ENCODE measurements at regions not wholly inside any gene's neighbourhood (a gene's known extent, or its start where the extent isn't known, plus 50 kb on each side); places are given as distances from the start of the nearest gene placed in this dataset.
A peak's percentile ranks its signal among the peaks of the same experiment; 100 is the strongest.

DNA sequence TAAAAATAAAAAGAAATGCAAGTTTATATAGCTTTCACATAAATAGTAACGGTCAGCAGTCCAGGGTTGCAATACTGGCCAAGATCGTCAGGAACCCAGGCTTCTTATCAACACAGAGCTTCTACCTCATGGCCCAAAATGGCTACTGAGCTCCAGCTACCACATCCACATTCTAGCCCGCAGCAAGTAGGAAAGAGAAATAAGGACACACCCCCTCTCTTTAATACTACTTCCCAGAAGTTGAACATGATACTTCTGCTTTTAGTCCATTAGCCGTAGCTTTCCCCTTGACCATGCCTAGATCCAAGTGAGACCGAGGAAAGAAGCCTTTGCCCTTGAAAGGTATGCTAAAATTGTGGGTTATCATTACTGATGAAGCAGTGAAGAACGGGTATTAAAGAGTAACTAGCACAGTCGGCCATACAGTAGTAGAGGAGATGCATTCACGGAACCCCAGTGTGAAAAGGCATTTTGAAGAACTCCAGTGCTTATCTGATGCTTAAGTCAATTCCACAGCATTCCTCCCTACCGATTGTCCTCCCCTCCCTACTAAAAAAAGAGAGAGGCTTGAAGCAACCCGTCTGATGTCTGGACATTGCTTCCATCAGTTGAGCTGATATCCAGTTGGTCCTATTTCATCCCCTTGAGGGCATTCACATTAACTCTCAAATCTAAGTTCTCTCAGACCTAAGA lies 226.9 kb upstream of the RREB1 start (continued):
- TF ChIP-seq, protein P1, sequence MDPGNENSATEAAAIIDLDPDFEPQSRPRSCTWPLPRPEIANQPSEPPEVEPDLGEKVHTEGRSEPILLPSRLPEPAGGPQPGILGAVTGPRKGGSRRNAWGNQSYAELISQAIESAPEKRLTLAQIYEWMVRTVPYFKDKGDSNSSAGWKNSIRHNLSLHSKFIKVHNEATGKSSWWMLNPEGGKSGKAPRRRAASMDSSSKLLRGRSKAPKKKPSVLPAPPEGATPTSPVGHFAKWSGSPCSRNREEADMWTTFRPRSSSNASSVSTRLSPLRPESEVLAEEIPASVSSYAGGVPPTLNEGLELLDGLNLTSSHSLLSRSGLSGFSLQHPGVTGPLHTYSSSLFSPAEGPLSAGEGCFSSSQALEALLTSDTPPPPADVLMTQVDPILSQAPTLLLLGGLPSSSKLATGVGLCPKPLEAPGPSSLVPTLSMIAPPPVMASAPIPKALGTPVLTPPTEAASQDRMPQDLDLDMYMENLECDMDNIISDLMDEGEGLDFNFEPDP (CRISPR knock-in tag; IDR thresholded peaks at IDR 0.05) = no peak
- TF ChIP-seq, protein P2, sequence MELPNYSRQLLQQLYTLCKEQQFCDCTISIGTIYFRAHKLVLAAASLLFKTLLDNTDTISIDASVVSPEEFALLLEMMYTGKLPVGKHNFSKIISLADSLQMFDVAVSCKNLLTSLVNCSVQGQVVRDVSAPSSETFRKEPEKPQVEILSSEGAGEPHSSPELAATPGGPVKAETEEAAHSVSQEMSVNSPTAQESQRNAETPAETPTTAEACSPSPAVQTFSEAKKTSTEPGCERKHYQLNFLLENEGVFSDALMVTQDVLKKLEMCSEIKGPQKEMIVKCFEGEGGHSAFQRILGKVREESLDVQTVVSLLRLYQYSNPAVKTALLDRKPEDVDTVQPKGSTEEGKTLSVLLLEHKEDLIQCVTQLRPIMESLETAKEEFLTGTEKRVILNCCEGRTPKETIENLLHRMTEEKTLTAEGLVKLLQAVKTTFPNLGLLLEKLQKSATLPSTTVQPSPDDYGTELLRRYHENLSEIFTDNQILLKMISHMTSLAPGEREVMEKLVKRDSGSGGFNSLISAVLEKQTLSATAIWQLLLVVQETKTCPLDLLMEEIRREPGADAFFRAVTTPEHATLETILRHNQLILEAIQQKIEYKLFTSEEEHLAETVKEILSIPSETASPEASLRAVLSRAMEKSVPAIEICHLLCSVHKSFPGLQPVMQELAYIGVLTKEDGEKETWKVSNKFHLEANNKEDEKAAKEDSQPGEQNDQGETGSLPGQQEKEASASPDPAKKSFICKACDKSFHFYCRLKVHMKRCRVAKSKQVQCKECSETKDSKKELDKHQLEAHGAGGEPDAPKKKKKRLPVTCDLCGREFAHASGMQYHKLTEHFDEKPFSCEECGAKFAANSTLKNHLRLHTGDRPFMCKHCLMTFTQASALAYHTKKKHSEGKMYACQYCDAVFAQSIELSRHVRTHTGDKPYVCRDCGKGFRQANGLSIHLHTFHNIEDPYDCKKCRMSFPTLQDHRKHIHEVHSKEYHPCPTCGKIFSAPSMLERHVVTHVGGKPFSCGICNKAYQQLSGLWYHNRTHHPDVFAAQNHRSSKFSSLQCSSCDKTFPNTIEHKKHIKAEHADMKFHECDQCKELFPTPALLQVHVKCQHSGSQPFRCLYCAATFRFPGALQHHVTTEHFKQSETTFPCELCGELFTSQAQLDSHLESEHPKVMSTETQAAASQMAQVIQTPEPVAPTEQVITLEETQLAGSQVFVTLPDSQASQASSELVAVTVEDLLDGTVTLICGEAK (IDR thresholded peaks at IDR 0.05) = peak; percentile 22; the same call in 1 of the 2 replicates
- TF ChIP-seq, protein P2 (CRISPR knock-in tag; IDR thresholded peaks at IDR 0.05) = no peak
- TF ChIP-seq OTX1 (CRISPR knock-in tag; IDR thresholded peaks at IDR 0.05) (no peak), MBD2 (IDR thresholded peaks at IDR 0.05; ENCODE audit: borderline replicate concordance, low read depth) (no peak), CXXC5 (CRISPR knock-in tag; IDR thresholded peaks at IDR 0.05) (peak; percentile 28; the same call in 1 of the 2 replicates), FOXJ3 (CRISPR knock-in tag; IDR thresholded peaks at IDR 0.05) (no peak), KDM1A (IDR thresholded peaks at IDR 0.05) (peak; percentile 64 to 76), SMARCE1 (IDR thresholded peaks at IDR 0.05) (peak; percentile 45; the same call in 1 of the 2 replicates), FOXM1 (IDR thresholded peaks at IDR 0.05; ENCODE audit: low read depth) (peak; percentile 12; the same call in 1 of the 2 replicates), FOXM1 (CRISPR knock-in tag; IDR thresholded peaks at IDR 0.05; ENCODE audit: low read depth) (no peak)
- TF ChIP-seq, protein P3, sequence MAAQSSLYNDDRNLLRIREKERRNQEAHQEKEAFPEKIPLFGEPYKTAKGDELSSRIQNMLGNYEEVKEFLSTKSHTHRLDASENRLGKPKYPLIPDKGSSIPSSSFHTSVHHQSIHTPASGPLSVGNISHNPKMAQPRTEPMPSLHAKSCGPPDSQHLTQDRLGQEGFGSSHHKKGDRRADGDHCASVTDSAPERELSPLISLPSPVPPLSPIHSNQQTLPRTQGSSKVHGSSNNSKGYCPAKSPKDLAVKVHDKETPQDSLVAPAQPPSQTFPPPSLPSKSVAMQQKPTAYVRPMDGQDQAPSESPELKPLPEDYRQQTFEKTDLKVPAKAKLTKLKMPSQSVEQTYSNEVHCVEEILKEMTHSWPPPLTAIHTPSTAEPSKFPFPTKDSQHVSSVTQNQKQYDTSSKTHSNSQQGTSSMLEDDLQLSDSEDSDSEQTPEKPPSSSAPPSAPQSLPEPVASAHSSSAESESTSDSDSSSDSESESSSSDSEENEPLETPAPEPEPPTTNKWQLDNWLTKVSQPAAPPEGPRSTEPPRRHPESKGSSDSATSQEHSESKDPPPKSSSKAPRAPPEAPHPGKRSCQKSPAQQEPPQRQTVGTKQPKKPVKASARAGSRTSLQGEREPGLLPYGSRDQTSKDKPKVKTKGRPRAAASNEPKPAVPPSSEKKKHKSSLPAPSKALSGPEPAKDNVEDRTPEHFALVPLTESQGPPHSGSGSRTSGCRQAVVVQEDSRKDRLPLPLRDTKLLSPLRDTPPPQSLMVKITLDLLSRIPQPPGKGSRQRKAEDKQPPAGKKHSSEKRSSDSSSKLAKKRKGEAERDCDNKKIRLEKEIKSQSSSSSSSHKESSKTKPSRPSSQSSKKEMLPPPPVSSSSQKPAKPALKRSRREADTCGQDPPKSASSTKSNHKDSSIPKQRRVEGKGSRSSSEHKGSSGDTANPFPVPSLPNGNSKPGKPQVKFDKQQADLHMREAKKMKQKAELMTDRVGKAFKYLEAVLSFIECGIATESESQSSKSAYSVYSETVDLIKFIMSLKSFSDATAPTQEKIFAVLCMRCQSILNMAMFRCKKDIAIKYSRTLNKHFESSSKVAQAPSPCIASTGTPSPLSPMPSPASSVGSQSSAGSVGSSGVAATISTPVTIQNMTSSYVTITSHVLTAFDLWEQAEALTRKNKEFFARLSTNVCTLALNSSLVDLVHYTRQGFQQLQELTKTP (IDR thresholded peaks at IDR 0.05; ENCODE audit: low read depth in 1 of 2, partially characterized antibody in 2 of 2) = peak in 1 of 2 experiments; percentile 54

All from K562 (cell line).